ENCODE measurements at regions not wholly inside any gene's neighbourhood (a gene's known extent, or its start where the extent isn't known, plus 50 kb on each side); places are given as distances from the start of the nearest gene placed in this dataset.

DNA sequence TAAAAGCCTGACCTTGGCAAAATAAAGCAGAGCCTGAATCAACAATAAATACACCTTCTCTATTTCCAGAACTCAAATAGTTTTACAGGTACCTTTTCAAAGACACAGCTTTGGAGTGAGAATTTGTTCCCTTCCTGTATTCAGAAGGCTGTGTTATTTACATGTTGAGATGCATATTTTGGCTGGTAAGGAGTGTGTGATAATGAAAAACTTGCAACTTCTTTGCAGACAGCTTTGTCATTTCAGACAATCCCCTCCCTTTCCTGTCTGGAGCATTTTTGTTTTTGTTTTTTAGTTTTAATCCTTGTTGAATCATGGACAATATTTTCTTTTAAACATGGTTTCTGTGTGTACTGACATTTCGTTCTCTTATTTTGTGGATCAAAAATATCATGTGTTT, 493.8 kb downstream of the FAT4 start:
- no peak for DNase-seq (ENCODE audit: low spot score)

DNA sequence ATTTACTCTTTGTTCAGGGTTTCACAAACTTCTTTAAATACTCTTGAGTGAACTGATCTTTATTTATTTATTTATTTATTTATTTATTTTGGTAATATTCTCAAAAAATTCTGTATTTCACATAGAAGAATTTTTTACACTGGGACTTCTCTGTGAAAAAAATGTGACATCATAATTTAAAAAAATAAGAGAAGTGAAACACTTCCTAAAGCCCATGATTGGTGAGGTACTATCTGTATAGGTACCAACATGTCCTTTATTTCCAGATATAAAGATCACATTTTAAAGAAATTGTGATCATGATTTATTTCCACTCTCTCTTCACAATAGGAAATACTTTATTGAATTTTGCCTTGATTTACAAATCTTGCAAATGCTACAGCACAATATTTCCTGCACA, 497.1 kb downstream of the FAT4 start:
- DNase-seq (ENCODE audit: low spot score), result no peak

DNA sequence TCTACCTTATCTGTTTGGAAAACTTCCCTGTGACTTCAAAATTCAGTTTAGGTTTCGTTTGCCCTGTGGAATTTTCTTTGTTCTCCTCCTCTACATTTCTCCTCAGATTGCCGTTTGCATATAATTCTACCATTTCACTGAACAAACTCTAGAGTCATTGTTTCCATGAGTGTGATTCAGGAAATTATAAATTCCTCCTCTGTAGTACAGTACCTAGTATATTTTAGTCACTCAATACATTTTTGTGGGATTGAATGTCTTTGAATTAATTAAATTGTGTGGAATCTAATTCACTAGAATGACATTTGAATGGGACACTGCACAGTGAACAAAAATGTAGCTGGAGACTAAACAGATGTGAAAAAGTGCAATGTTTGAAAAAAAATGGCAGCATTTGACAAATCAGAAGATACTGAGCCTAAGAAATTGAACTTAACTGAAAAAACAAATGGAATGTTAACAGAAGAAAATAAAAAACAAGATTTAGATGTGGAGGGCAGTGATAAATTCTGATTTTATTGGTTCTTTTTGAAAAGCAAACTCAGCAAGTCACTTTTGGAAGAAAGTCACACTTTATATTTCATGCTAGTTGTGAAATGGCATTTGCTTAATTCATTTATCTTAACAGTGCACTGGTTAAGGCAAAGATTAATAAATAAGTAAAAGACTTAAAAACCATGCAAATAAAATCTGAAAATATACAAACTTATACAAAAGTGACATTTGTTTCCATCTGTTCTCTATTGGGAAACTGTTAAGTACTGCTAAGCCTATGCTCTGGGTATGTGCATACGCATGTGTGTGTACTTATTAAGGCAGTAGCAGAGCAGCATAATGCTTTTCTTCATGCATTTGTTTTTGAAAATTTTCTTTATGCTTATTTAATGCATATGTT, 512.3 kb downstream of the FAT4 start:
- peak; percentile 12 for DNase-seq (ENCODE audit: low spot score)

DNA sequence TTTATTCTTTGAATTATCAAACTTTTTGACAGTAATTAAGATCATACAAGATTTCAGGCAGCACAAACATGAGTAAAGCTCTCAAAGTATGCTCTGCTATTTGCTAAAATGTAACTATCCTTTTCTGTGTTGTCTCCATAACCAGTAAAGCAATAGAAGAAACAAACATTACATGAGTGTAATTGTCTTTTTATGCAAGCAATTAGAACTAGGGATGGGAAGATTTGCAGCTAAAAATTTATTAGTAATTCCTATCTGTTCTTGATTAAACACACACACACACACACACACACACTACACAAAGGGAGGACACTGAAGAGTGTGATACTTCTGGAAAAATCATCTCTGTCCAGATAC, 512.9 kb downstream of the FAT4 start:
- no peak for DNase-seq (ENCODE audit: low spot score)

- DNase-seq (ENCODE audit: low spot score), result no peak
Measured at GRCh38 chr4:125828346-125828745, 513.6 kb downstream of the FAT4 start.

DNA sequence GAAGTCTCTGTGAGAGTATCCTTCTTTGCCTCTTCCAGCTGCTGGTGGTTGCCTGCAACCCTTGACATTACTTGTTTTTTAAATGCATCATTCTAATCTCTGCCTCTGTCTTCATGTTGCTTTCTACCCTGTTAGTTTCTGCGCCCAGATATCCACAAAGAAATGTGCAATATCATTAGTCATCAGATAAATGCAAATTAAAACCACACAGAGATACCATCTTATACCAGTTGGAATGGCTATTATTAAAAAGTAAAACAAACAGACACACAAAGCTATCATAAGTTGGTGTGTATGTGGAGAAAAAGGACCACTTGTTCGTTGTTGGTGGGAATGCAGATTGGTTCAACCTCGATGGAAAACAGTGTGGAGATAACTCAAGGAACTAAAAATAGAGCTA, 517.4 kb downstream of the FAT4 start:
- DNase-seq (ENCODE audit: low spot score), result no peak

DNA sequence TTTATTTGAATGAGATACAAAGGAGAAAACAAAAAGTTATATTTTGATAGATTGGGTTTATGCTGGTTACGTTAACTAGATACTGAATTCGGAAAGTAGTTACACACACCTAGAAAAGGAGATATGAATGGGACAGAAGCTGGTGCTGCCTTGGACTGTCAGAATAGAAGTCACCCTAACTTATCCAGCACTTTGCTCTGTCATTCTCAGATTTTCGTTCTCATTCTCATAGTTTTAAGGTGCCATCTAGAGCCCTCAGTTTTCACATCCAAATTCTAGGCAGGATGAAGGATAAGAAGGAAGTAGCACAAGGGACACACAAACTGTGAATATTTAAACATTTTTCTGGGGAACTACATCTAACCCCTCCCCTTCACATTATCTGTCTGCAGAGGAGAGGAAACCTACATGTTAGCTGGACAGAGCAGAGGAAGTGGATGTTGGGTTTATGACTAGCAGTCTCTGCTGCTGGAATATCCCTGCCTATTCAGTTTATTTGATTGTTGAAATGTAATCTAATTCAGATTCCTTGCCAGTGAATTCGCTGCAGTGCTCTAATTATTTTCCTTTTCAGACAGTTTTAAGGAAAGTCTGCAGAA, 521.9 kb downstream of the FAT4 start:
- no peak for DNase-seq (ENCODE audit: low spot score)

DNA sequence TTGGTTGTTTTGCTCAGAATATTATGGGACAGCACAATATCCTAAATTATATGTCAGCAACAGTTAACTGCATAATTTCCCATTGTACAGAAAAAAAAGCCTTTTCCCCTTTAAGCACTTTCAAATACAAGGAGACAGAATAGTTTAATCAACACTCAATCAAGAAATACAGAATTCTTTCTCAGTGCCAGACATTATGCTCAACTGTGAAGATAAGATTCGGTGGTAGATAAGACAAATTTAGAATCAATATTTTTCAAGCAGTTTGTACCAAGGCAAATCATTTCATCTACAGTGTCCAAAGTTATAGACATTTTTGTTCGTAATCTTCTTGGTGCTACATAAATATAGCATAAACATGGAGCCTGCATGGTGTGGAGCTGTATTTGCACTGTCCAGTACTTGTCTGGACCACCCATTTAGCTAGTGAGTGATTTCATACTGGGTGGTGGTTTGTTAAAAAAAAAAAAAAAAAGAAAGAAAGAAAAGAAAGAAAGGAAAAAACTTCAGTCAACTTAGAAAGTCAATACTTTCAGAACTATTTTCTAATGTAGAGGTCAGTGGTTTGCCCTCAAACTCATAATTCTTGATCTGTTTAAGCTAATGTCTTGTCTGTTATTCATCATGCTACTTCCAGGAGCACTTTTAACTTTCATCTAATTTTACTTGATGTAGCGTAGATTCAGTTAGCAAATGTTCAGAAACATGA, 522.9 kb downstream of the FAT4 start:
- DNase-seq (ENCODE audit: low spot score), result no peak

GRCh38 chr4:125838202-125838601, 523.4 kb downstream of the FAT4 start:
- no peak for DNase-seq (ENCODE audit: low spot score)

GRCh38 chr4:125838924-125839323, 524.2 kb downstream of the FAT4 start:
- DNase-seq (ENCODE audit: low spot score), result no peak

- no peak for DNase-seq (ENCODE audit: low spot score)
Measured at GRCh38 chr4:125843947-125844346, 529.2 kb downstream of the FAT4 start.

- DNase-seq (ENCODE audit: low spot score), result no peak
Measured at GRCh38 chr4:125847518-125847917, 532.8 kb downstream of the FAT4 start.

GRCh38 chr4:125849869-125850268, 535.1 kb downstream of the FAT4 start:
- peak; percentile 63 for DNase-seq (ENCODE audit: low spot score)

DNA sequence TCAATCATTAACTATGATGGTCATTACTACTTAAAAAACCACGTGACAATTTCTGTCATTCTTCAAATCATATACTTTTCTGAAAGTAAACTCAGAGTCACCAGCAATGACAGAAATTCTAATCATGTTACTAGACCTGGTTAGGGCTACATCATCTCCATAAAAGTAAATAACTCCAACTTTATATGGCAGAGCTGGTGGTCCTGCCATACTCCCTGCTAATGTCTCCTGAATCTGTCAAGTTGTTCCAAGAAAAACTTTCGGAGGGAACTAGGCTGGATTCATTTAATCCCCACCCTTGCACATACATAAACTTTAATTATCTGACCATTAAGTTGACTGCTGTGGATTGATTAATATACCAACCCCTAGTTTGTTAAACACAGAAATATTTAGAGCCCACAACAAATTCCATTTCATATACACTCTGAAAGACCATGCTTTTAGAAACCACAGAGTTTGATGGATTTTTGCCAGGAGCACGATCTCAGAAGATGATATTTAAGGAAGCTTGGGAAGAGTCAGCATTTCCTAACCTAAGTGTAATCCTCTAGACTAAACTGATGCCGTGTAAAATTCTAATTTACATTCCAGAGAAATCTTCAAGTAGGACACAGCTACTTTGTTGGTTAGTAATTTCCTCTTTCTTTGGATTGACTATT, 577.0 kb downstream of the FAT4 start:
- DNase-seq (ENCODE audit: low spot score), result peak; percentile 84

- no peak for DNase-seq (ENCODE audit: low spot score)
Measured at GRCh38 chr4:125904802-125905201, 590.0 kb downstream of the FAT4 start.

DNA sequence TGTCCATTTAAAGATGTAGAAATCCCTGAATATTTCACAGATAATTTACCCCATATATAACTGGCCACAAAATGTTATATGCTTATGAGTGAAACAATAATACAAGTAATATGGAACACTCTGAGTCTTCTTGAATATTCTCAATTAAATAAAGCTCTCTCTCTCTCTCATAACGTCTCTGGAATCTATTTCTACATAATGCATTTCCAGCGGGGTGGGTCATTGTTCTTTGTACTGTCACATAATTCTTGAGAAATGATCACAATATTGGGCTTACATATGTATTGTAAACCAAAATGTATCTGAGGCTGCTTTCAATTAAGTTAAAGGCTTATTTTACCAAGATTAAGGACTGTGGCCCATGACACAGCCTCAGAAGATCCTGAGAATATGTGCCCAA, 596.3 kb downstream of the FAT4 start:
- DNase-seq (ENCODE audit: low spot score), result no peak

DNA sequence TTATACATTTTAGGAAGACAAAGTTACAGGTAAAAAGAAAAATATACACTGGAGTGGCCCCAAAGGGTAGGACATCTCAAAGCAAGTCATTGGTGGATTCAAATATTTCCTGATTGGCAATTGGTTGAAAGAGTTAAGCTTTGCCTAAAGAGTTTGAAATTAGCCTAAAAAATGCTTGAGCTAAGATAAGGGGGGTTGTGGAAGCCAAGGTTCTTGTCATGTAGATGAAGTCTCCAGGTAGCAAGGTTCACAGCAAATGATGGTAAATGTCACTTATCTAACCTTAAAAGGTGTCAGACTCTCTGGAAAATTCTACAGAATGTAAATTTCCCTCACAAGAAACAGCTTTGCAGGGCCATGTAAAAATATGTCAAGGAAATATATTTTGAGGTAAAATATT, 596.7 kb downstream of the FAT4 start:
- no peak for DNase-seq (ENCODE audit: low spot score)

DNA sequence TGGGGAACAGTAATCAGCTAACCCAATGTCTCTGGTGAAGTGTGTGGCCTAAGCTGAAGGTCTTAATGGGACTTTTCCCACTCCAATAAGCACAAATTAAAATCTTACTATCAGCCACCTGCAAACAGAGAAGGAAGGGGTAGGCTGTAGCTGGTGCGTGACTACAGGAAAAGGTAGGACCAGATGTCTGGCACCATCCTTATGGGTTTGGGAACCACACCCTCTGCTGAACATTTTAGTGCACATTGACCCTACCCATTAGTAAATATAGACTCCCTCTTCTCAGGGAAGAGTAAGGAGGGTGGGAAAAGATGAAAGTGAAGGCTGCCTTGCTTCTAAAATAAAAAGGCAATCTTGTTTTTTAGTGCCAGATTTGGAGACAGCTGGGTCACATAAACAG, 602.8 kb downstream of the FAT4 start:
- peak; percentile 2 for DNase-seq (ENCODE audit: low spot score)

DNA sequence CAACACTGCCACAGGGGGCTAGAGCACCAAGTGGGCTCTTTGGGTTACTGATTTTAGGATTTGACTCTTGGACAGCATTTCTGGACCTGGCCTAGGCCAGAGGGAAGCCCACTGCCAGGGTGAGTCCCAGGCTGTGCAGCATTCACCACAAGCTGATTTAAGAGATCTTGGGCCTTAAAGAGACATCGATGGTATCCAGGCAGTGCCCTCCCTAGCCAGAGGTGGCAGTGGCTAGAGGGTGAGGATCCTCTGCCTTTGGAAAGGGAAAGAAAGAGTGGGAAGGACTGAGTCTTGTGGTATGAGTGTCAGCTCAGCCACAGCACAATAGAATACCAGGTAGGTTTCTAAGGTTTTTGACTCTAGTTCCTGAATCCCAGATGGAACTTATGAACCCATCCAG, 613.9 kb downstream of the FAT4 start:
- DNase-seq (ENCODE audit: low spot score), result no peak

DNA sequence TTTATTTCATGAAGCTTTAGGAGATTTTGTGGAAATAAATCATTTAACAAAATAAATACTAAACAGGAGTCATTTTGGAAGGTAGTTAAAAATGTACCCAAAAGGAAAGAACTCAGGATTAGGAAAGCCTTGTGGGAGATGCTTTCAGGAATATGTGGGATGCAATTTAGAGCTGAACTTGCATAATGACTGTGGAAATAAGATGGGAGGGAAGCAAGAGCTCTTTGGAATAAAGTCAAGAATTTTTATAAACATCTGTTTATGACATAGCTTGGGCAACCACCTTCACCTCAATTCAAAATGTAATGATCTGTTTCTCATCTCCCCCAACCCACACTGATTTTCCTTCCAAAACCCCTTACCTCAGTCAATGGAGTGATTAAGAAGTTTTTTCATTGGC, 623.8 kb downstream of the FAT4 start:
- DNase-seq (ENCODE audit: low spot score), result peak; percentile 3

- no peak for DNase-seq (ENCODE audit: low spot score)
Measured at GRCh38 chr4:125940426-125940825, 625.7 kb downstream of the FAT4 start.

DNA sequence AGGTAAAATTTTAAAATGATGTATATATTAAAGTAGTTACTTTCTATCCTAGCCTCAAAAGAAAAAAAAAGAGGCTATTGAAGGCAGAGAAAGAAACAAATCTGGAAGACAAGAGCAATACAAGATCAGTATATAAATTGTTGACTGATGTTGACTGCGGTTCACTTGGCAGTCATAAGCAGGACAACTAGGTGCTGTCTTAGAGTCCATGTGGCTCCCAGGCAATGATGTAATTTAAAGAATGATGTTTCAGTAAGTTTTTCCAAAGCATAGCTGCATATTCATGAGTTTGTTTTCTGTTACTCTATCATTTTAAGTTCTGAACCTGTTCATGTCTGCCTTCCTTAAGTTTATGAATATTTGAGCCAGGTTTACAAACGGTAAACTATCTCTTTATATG, 630.2 kb downstream of the FAT4 start:
- no peak for DNase-seq (ENCODE audit: low spot score)

DNA sequence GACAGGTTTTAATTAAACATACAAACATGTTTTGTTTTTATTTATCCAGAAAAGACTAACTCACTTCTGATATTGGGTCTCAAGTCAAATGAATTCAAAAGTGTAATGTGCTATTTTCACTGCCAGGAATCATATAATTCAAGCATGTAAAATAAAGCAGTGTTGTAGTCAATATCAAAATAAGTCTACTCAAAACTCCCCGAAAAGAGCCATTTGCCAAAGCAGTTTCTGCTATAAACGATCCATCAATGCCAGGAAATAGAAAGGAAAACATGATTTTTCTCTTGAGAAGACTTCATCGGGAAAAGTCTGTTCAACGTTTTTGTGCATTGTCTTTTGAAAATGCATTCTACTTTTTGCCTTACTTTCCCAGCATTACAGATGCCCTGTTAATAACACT, 633.3 kb downstream of the FAT4 start:
- no peak for DNase-seq (ENCODE audit: low spot score)

All from AG08395 (cell line).